ENCODE measurements at regions not wholly inside any gene's neighbourhood (a gene's known extent, or its start where the extent isn't known, plus 50 kb on each side); places are given as distances from the start of the nearest gene placed in this dataset.

- no peaks in the 10 kb centered on the region for H3K27me3 ChIP-seq (ENCODE audit: insufficient read depth, insufficient read length)
- H3K4me1 ChIP-seq (ENCODE audit: insufficient read depth, insufficient read length), result no peaks in the 10 kb centered on the region
- no peaks in the 10 kb centered on the region for H3K36me3 ChIP-seq (ENCODE audit: insufficient read depth, insufficient read length, low read length)
- TF ChIP-seq YY1 (IDR thresholded peaks at IDR 0.05; ENCODE audit: insufficient read depth, insufficient read length), result no peak
- TF ChIP-seq SUZ12 (IDR thresholded peaks at IDR 0.05; ENCODE audit: extremely low read depth, insufficient read depth, insufficient read length), result no peak
- no peak for TF ChIP-seq ZNF274 (IDR thresholded peaks at IDR 0.05; ENCODE audit: low read depth, low read length)
- H3K9ac ChIP-seq (ENCODE audit: insufficient read length, low read depth), result no peak overlapping the region
- no peak for DNase-seq (ENCODE audit: low read depth, low spot score)
- no peak overlapping the region for H3K4me3 ChIP-seq (ENCODE audit: insufficient read length, low read depth)
- no peaks in the 10 kb centered on the region for H3K9me3 ChIP-seq (ENCODE audit: insufficient read depth, low read length)
Observed at GRCh38 chr4:111464251-111465045, 680.8 kb upstream of the FAM241A start.

GRCh38 chr4:111466811-111467604 lies 678.2 kb upstream of the FAM241A start:
- DNase-seq (ENCODE audit: low read depth, low spot score), result no peak
- no peak for TF ChIP-seq YY1 (IDR thresholded peaks at IDR 0.05; ENCODE audit: insufficient read depth, insufficient read length)
- no peak for TF ChIP-seq SUZ12 (IDR thresholded peaks at IDR 0.05; ENCODE audit: extremely low read depth, insufficient read depth, insufficient read length)
- TF ChIP-seq ZNF274 (IDR thresholded peaks at IDR 0.05; ENCODE audit: low read depth, low read length), result no peak
- H3K4me1 ChIP-seq (ENCODE audit: insufficient read depth, insufficient read length), result no peaks in the 10 kb centered on the region
- H3K9ac ChIP-seq (ENCODE audit: insufficient read length, low read depth), result no peak overlapping the region
- H3K36me3 ChIP-seq (ENCODE audit: insufficient read depth, insufficient read length, low read length), result no peaks in the 10 kb centered on the region
- H3K9me3 ChIP-seq (ENCODE audit: insufficient read depth, low read length), result no peaks in the 10 kb centered on the region
- H3K4me3 ChIP-seq (ENCODE audit: insufficient read length, low read depth), result no peak overlapping the region
- H3K27me3 ChIP-seq (ENCODE audit: insufficient read depth, insufficient read length), result no peaks in the 10 kb centered on the region

GRCh38 chr4:111475001-111475400 lies 670.3 kb upstream of the FAM241A start:
- no peaks in the 10 kb centered on the region for H3K4me1 ChIP-seq (ENCODE audit: insufficient read depth, insufficient read length)
- no peaks in the 10 kb centered on the region for H3K9me3 ChIP-seq (ENCODE audit: insufficient read depth, low read length)
- H3K9ac ChIP-seq (ENCODE audit: insufficient read length, low read depth), result no peak overlapping the region
- no peaks in the 10 kb centered on the region for H3K27me3 ChIP-seq (ENCODE audit: insufficient read depth, insufficient read length)
- H3K4me3 ChIP-seq (ENCODE audit: insufficient read length, low read depth), result no peak overlapping the region
- TF ChIP-seq SUZ12 (IDR thresholded peaks at IDR 0.05; ENCODE audit: extremely low read depth, insufficient read depth, insufficient read length), result no peak
- no peak for TF ChIP-seq ZNF274 (IDR thresholded peaks at IDR 0.05; ENCODE audit: low read depth, low read length)
- no peak for TF ChIP-seq YY1 (IDR thresholded peaks at IDR 0.05; ENCODE audit: insufficient read depth, insufficient read length)
- no peaks in the 10 kb centered on the region for H3K36me3 ChIP-seq (ENCODE audit: insufficient read depth, insufficient read length, low read length)
- peak; percentile 40 for DNase-seq (ENCODE audit: low read depth, low spot score)

- Histone ChIP-seq H3K36me3 (ENCODE audit: insufficient read depth, insufficient read length, low read length) (no peaks in the 10 kb centered on the region), H3K4me3 (ENCODE audit: insufficient read length, low read depth) (no peak overlapping the region), H3K4me1 (ENCODE audit: insufficient read depth, insufficient read length) (no peaks in the 10 kb centered on the region), H3K9ac (ENCODE audit: insufficient read length, low read depth) (no peak overlapping the region), H3K9me3 (ENCODE audit: insufficient read depth, low read length) (no peaks in the 10 kb centered on the region), H3K27me3 (ENCODE audit: insufficient read depth, insufficient read length) (no peaks in the 10 kb centered on the region)
- TF ChIP-seq YY1 (IDR thresholded peaks at IDR 0.05; ENCODE audit: insufficient read depth, insufficient read length), result no peak
- DNase-seq (ENCODE audit: low read depth, low spot score), result no peak
Observed at GRCh38 chr4:111475666-111476065, 669.6 kb upstream of the FAM241A start.

DNA sequence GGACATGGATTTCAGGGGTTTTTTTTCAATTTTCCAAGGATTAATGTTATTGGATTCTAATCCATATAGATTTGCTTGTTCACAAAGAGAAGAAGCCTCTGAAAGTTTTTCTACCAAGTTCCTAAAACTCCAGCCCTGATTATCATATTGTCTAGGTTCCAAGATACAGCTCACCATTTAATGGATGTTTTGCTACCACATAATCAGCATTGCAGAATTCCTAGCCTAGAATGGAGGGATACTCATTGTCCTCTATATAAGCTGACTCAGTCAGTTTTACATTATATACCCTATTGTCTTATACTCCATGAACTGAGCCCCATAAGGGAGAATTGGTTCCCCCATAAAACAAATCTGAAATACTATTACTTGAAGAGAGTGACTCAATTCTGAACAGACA lies 664.7 kb upstream of the FAM241A start:
- no peaks in the 10 kb centered on the region for H3K36me3 ChIP-seq (ENCODE audit: insufficient read depth, insufficient read length, low read length)
- H3K9ac ChIP-seq (ENCODE audit: insufficient read length, low read depth), result no peak overlapping the region
- H3K4me1 ChIP-seq (ENCODE audit: insufficient read depth, insufficient read length), result no peaks in the 10 kb centered on the region
- no peak overlapping the region for H3K4me3 ChIP-seq (ENCODE audit: insufficient read length, low read depth)
- H3K9me3 ChIP-seq (ENCODE audit: insufficient read depth, low read length), result no peaks in the 10 kb centered on the region
- H3K27me3 ChIP-seq (ENCODE audit: insufficient read depth, insufficient read length), result no peaks in the 10 kb centered on the region
- no peak for DNase-seq (ENCODE audit: low read depth, low spot score)
- TF ChIP-seq YY1 (IDR thresholded peaks at IDR 0.05; ENCODE audit: insufficient read depth, insufficient read length) (no peak), ZNF274 (IDR thresholded peaks at IDR 0.05; ENCODE audit: low read depth, low read length) (no peak), SUZ12 (IDR thresholded peaks at IDR 0.05; ENCODE audit: extremely low read depth, insufficient read depth, insufficient read length) (no peak)

- Histone ChIP-seq H3K27me3 (ENCODE audit: insufficient read depth, insufficient read length) (no peaks in the 10 kb centered on the region), H3K36me3 (ENCODE audit: insufficient read depth, insufficient read length, low read length) (no peaks in the 10 kb centered on the region), H3K9ac (ENCODE audit: insufficient read length, low read depth) (no peak overlapping the region), H3K4me1 (ENCODE audit: insufficient read depth, insufficient read length) (no peaks in the 10 kb centered on the region), H3K9me3 (ENCODE audit: insufficient read depth, low read length) (no peaks in the 10 kb centered on the region), H3K4me3 (ENCODE audit: insufficient read length, low read depth) (no peak overlapping the region)
- DNase-seq (ENCODE audit: low read depth, low spot score), result no peak
- TF ChIP-seq SUZ12 (IDR thresholded peaks at IDR 0.05; ENCODE audit: extremely low read depth, insufficient read depth, insufficient read length), result no peak
- no peak for TF ChIP-seq YY1 (IDR thresholded peaks at IDR 0.05; ENCODE audit: insufficient read depth, insufficient read length)
Observed at GRCh38 chr4:111483375-111484169, 661.7 kb upstream of the FAM241A start.

GRCh38 chr4:111492496-111492895 lies 652.8 kb upstream of the FAM241A start:
- Histone ChIP-seq H3K4me1 (ENCODE audit: insufficient read depth, insufficient read length) (no peaks in the 10 kb centered on the region), H3K36me3 (ENCODE audit: insufficient read depth, insufficient read length, low read length) (no peaks in the 10 kb centered on the region), H3K4me3 (ENCODE audit: insufficient read length, low read depth) (no peak overlapping the region), H3K27me3 (ENCODE audit: insufficient read depth, insufficient read length) (no peaks in the 10 kb centered on the region), H3K9me3 (ENCODE audit: insufficient read depth, low read length) (no peaks in the 10 kb centered on the region), H3K9ac (ENCODE audit: insufficient read length, low read depth) (no peak overlapping the region)
- no peak for TF ChIP-seq YY1 (IDR thresholded peaks at IDR 0.05; ENCODE audit: insufficient read depth, insufficient read length)
- no peak for TF ChIP-seq SUZ12 (IDR thresholded peaks at IDR 0.05; ENCODE audit: extremely low read depth, insufficient read depth, insufficient read length)
- no peak for TF ChIP-seq ZNF274 (IDR thresholded peaks at IDR 0.05; ENCODE audit: low read depth, low read length)
- DNase-seq (ENCODE audit: low read depth, low spot score), result no peak

Data from NT2/D1 (cell line).